Hematopoietic multipotent progenitor cell treated with erythropoietin and hydrocortisone succinate and interleukin-3 and kit ligand, for 15 days (in vitro differentiated cells): ENCODE measurements at regions not wholly inside any gene's neighbourhood (a gene's known extent, or its start where the extent isn't known, plus 50 kb on each side); places are given as distances from the start of the nearest gene placed in this dataset.

Source experiments
- DNase-seq: peaks from one replicate; pipeline ENCODE4 v3.0.0-alpha.2; 2015; ENCODE audit warnings: low spot score

DNA sequence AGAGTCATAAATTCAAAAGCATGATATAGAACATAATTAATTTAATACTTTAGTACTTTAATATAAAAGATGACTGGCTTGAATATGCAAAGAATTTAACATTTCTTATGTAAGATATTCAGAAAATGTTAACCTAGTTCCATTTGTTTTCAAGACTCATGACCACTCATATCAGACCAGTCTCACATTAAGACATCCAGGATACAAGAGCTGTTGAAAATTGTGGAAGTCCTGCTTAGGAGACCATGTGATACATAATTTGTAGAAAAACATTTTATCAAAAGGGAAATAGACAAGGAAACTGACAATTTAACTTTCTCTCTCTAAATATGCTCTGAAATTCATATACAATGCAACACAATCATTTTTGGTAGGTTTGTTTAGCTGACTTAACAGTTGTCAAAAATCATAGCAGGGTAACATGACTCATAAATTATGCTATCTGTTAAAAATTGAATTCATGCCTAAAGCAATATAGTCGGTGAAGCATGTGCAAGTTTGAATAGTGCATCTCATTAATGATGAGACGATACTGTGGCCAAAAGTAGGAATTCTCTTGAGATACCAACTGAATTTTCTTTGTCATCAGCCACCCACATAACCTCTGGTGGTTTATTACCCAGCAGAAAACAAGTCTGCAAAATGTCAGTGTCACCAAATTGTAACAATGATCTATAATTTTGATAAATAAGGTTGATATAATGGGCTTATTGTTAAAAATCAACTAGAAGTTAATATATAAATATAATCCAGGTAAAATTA, 211.4 kb downstream of the GASK1B start:
- DNase-seq = no peak

- DNase-seq = no peak
Measured at GRCh38 chr4:157957905-157958304, 214.9 kb downstream of the GASK1B start.

DNA sequence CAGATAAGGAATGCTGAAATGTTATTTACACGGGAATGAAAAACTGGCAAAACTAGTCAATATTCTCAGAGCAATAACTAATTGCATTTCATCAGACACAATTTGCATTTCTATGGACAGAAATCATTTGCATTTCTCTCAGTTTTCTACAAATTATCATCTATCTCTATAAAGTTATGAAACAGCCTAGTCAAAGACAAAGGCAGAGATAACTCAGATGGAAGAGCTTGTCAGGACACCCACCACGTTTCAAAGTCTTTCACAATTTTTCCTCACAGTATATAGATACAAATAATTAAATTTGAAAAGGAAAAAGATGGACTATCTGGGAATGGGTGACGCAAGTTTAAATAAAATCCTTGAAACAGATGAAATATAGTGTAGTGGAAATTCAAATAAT, 230.8 kb downstream of the GASK1B start:
- no peak for DNase-seq

DNA sequence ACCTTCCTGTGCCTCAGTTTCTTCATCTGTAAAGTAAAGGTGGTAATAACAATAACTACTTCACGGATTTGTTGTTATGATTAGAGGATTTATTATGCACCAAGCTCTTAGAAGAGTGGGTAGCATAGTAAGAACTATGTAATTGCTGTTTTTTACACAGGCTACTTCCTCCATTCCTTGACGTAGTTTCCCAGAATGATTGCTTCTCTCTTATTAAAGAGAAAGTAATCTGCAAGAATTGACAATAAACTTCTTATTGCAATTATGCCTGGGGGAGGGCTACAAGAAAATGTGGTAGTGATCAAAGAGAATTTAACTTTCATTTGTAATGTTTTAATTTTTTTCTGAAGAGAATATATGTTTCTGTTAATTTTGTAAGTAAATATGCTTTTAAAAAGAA, 238.7 kb downstream of the GASK1B start:
- no peak for DNase-seq

DNA sequence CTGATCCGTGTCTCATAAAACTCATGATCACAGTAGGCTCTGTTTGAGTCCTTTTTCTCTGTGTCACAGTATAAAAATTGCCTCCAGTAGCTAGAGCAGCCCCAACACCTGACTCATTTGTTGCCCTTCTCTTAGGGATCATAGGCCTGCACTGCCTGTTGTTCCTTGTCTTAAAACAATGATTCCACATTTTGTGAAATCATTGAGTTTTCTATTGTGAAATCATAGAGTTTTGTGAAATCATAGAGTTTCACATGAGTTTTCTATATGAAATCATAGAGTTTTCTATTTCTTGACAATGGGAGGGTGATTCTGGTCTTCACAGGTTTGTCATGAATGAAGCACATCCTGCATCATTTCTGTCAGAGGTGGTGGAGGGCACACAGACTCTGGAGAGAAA, 239.9 kb downstream of the GASK1B start:
- DNase-seq = no peak

DNA sequence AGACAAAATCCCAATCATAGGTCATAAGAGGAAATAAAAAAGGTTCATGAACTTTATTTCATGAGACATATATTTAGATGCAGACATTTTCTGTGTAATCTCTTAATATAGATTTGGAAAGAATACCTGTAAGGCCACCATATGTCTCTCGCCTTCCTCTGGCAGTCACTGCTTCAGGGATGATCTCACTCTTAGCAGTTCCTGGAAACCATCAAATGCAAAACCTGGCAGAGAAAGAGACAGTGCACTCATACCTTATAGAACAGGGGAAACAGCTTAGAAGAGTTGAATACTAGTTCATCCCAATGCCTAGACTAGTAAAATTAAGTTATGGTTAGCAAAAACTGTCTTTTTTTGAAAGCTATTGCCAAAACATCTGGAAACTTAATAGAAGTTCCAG, 243.3 kb downstream of the GASK1B start:
- no peak for DNase-seq

GRCh38 chr4:157918036-157918832, 254.6 kb downstream of the GASK1B start:
- DNase-seq = no peak

DNA sequence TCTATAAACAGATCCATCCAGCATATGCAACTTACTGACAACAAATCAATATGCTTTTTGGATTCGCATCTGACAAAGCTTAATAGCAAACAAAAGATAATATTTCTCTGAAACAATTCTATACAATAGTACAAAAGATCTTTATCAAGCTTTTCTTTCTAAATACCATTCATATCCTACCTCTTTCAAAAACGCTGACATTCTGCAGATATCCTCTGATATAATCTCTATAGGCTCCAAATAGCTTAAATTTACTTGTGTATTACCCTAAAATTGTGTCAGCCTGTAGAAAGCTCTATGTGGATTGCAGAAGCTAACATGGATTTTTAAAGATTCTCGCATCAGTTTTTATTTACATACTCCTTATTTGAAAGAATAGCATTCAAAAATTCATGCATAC, 260.6 kb downstream of the GASK1B start:
- DNase-seq = no peak

DNA sequence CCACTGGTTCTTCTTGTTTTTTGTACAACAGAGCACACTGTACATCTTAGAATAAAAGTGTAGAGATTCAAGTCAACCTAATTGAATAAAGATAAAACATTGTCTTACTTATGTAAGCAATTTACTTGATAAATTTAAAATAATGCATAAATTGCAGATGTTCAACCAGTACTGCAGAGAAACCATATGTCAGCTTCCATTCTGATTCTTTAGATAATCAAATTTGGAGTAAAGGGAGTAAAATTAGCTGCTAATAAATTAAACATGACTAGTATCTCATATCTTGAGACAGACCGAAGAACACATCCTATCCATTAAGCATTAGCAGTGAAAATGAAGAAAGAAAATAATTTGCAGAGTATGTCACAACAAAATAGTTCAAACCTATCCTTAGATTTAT, 261.2 kb downstream of the GASK1B start:
- DNase-seq = no peak

- DNase-seq = no peak
Measured at GRCh38 chr4:157908691-157909090, 264.1 kb downstream of the GASK1B start.

DNA sequence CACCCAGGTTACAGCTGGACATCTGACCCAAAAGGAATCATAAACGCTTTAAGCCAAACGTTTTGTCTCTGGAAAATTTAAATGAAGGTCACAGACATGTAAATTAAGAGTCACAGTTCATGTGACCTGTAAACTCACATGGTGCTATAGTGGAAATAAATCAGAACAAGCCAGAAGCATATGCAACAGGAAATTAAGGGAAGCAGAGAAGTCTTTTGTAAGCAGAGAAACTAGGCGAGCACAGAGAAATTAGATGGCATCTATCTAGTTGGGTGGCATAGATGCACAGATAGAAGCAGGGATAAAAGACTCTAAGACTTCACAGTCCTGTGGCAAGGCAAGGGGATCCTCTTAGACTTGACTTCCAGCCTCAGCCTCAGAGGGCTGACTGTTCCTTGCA, 264.8 kb downstream of the GASK1B start:
- no peak for DNase-seq

DNA sequence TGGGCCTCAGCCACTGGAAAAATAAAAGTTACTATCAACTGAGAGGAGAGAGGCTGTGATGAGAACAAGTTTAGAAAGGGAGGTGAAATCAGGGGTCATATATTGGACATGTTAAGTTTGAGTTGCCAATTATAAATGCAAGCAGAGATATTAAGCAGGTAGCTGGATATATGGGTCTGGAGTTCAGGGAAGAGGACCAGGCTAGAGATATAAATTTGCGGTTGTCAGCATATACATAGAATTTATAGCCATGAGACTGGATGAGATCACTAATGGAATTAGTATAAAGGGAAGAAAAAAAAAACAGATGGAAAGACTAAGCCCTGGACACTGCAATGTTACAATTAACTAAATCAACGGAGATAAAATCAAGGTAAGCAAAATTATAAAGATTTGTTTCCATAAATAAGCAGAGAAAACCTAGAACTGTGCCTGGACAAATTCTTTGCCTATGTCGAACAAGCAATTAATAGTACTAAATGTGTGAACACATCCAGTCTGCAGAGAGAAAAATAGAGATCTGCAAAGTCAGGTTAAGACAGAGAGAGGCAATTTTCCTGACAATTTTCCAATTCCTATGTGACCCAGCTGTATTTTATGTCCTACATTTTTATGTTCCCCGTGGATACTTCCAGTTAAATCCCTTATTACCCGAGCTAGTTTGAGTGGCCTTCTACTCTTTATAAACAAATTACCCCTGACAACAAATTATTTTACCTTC, 265.4 kb downstream of the GASK1B start:
- no peak for DNase-seq

- no peak for DNase-seq
Measured at GRCh38 chr4:157898836-157899605, 273.8 kb downstream of the GASK1B start.

GRCh38 chr4:157897855-157898370, 274.9 kb downstream of the GASK1B start:
- no peak for DNase-seq

- no peak for DNase-seq
Measured at GRCh38 chr4:157896726-157897125, 276.1 kb downstream of the GASK1B start.

GRCh38 chr4:157895205-157895604, 277.6 kb downstream of the GASK1B start:
- no peak for DNase-seq

DNA sequence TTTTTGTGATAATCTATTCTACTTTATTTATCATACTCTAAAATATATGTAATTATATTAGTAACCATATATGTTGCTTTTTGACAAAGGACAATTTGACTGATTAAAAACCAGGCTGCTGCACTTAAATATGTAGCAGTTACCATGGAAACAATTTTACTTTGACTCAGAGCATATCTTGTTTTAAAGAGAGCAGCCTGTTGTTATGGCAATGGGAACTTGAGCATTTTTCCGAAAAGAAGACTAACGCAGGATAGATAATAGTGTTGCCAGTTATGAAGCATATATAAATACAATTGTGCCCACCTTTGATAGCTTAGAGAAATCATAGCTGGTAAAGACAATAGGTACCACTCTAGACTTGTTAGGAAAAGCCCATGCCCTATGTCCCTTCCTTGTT, 283.0 kb downstream of the GASK1B start:
- DNase-seq = no peak

DNA sequence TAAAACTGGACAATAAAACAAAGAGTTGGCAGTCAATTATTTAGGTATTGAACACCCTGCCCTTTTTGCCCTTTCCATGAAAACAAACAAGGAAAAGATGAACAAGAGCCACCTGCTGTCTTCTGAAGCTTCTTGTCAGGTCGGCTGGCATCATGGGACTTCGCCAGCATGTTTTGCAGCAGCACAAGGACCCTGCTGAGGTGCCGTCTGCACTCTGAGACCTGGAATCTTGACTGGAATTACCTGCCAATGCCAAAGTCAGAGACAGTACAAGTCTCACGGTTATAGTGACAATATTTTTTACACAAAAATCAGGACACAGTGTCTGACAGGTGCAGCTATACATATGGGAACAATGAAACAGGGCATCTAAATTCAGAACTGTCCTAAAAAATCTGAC, 284.5 kb downstream of the GASK1B start:
- DNase-seq = no peak

GRCh38 chr4:157887316-157887715, 285.5 kb downstream of the GASK1B start:
- no peak for DNase-seq

DNA sequence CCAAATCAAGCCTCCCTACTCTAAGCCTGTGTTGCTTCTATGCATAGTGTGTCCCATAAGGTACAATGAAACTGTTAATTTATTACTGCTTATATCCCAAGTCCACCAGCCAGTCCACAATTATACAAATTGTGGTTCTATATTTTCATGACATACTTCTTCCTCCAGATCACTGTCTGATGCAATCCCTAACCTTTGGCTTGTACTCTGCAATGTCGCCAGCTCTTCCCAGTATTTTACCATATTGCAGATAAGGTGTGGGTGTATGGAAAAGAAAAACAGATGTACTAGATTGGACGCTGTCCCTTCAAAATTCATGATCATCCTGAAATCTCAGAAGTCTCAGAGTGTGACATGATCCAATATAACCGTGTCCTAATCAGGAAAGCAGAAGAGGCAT, 286.2 kb downstream of the GASK1B start:
- DNase-seq = no peak

- DNase-seq = no peak
Measured at GRCh38 chr4:157885811-157886210, 287.0 kb downstream of the GASK1B start.

DNA sequence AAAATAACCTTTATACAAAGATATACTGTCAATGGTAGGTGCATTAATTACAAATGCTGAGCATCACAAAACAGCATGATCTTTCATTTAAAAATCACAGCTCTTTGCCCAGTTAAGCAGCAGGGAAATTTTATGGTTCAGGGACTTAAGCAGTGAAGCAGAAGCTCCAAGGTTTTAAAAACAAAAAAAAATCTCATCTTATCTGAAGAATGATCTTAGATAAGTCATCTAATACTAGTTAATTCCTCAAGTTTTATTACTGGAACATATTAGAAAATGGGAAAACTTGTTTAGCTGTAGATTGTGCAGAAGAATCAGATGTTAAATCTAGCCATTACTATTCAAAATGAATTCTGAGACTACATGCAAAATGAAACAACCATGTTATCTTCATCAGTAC, 289.9 kb downstream of the GASK1B start:
- no peak for DNase-seq
